HG02759 (cell line): ENCODE measurements at regions not wholly inside any gene's neighbourhood (a gene's known extent, or its start where the extent isn't known, plus 50 kb on each side); places are given as distances from the start of the nearest gene placed in this dataset.
"Not testable (repeated sequence)": the region's sequence is repeated elsewhere in the genome, so short reads cannot be mapped to it uniquely, and the experiment has no call there.

ENCODE experiments used
- ATAC-seq: cut with Tn5 transposase; IDR thresholded peaks from one replicate; pipeline ENCODE4 v1.9.1; 2021; ENCODE audit warnings: mild to moderate bottlenecking, moderate library complexity; ENCODE audit not compliant: unreplicated experiment

- no peak for ATAC-seq
Observed at GRCh38 chr12:19819231-19819630, 379.9 kb downstream of the AEBP2 start.

- no peak for ATAC-seq
Observed at GRCh38 chr12:19822476-19822875, 383.2 kb downstream of the AEBP2 start.

- ATAC-seq = not testable (repeated sequence)
Observed at GRCh38 chr12:19823326-19823725, 384.0 kb downstream of the AEBP2 start.

- ATAC-seq = no peak
Observed at GRCh38 chr12:19826980-19827550, 387.8 kb downstream of the AEBP2 start.

GRCh38 chr12:19829100-19829853, 390.0 kb downstream of the AEBP2 start:
- no peak for ATAC-seq

- ATAC-seq = no peak
Observed at GRCh38 chr12:19830446-19830845, 391.2 kb downstream of the AEBP2 start.

GRCh38 chr12:19833775-19834501, 394.6 kb downstream of the AEBP2 start:
- ATAC-seq = no peak

- no peak for ATAC-seq
Observed at GRCh38 chr12:19834592-19834991, 395.3 kb downstream of the AEBP2 start.

- no peak for ATAC-seq
Observed at GRCh38 chr12:19836056-19836455, 396.8 kb downstream of the AEBP2 start.

- no peak for ATAC-seq
Observed at GRCh38 chr12:19836456-19836855, 397.2 kb downstream of the AEBP2 start.

GRCh38 chr12:19837543-19837942, 398.3 kb downstream of the AEBP2 start:
- ATAC-seq = no peak

GRCh38 chr12:19841451-19841850, 402.2 kb downstream of the AEBP2 start:
- ATAC-seq = no peak

GRCh38 chr12:19842116-19842515, 402.8 kb downstream of the AEBP2 start:
- ATAC-seq = no peak

GRCh38 chr12:19844224-19844623, 404.9 kb downstream of the AEBP2 start:
- ATAC-seq = no peak

- ATAC-seq = no peak
Observed at GRCh38 chr12:19846574-19846973, 407.3 kb downstream of the AEBP2 start.

- no peak for ATAC-seq
Observed at GRCh38 chr12:19847294-19848059, 408.2 kb downstream of the AEBP2 start.

GRCh38 chr12:19848421-19848820, 409.1 kb downstream of the AEBP2 start:
- no peak for ATAC-seq

- no peak for ATAC-seq
Observed at GRCh38 chr12:19849208-19849607, 409.9 kb downstream of the AEBP2 start.

GRCh38 chr12:19850346-19851065, 411.2 kb downstream of the AEBP2 start:
- ATAC-seq = no peak

- no peak for ATAC-seq
Observed at GRCh38 chr12:19852100-19852855, 413.0 kb downstream of the AEBP2 start.
